ENCODE measurements at regions not wholly inside any gene's neighbourhood (a gene's known extent, or its start where the extent isn't known, plus 50 kb on each side); places are given as distances from the start of the nearest gene placed in this dataset.

- TF ChIP-seq POLR2A (IDR thresholded peaks at IDR 0.05; ENCODE audit: low read depth, low read length) (no peak), POLR2AphosphoS5 (IDR thresholded peaks at IDR 0.05; ENCODE audit: low read depth, low read length) (no peak)
Observed at GRCh38 chr14:105885561-105886320, 359.4 kb downstream of the TMEM121 start.
